ENCODE measurements at regions not wholly inside any gene's neighbourhood (a gene's known extent, or its start where the extent isn't known, plus 50 kb on each side); places are given as distances from the start of the nearest gene placed in this dataset.

DNA sequence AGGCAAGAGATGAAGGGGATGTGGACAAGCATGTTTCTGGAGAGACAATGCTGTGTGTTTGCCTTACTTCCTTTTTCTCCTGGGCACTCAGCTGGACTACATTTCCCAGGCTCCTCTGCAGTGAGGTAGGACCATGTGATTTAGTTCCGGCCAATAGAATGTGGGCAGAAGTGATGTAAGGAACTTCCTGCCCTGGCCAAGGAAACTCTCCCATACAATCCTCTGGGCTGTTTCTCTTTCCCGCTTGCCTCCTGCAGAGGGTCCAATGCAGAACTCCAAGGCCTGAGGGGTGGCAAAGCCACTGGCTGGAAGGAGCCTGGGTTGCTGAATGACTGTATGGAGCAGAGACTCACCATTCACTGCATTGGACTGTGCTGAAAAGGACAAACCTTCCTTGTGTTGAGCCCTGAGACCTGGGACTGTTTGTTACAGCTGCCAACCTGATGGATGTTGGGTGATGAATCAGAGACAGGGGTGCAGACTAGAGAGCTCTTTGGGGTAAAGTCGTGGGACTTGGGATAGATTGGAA is 82.7 kb upstream of the SLC6A6 start:
- TF ChIP-seq POLR2AphosphoS5 (IDR thresholded peaks at IDR 0.05; ENCODE audit: low read depth, low read length) = no peak
- no peak for TF ChIP-seq POLR2A (IDR thresholded peaks at IDR 0.05; ENCODE audit: low read depth, low read length)
- TF ChIP-seq TAF1 (IDR thresholded peaks at IDR 0.05; ENCODE audit: borderline replicate concordance, low read depth, low read length) = no peak
